Endothelial cell of umbilical vein (primary cell): ENCODE measurements at regions not wholly inside any gene's neighbourhood (a gene's known extent, or its start where the extent isn't known, plus 50 kb on each side); places are given as distances from the start of the nearest gene placed in this dataset.

Experiments
- BruUV-seq: library from RNA; stranded (reverse); fragments of 400-500 nt; replicated peaks from 2 replicates; lab custom pipeline; 2021; lab: Mats Ljungman, UMichigan
- CTCF ChIA-PET: fragments of 300-600, 350-600 bp; sonication (Branson Sonifier 250); formaldehyde crosslinking; loops from one replicate; lab custom pipeline; 2021; ENCODE audit warnings: antibody characterized with exemption, inconsistent platforms; lab: Charles Lee
- POLR2A ChIA-PET: fragments of 300-600, 350-600 bp; sonication (Branson Sonifier 250); formaldehyde crosslinking; loops from one replicate; lab custom pipeline; 2021; ENCODE audit warnings: antibody characterized with exemption, inconsistent platforms; lab: Charles Lee
- DNase-seq: peaks from one replicate; pipeline ENCODE4 v3.0.0-alpha.2; 2011; ENCODE audit warnings: low read depth, low spot score
- FAIRE-seq: peaks from 2 replicates; lab custom pipeline; 2011; peaks lifted over from hg19 to GRCh38; lab: Jason Lieb, UNC
- H2AFZ ChIP-seq: 2 replicates; pipeline ENCODE4 v1.6.0; 2012; ENCODE audit warnings: low read depth, low read length, control low read depth, inconsistent platforms
- H3K27ac ChIP-seq: 2 replicates; pipeline ENCODE4 v1.5.1; 2011; ENCODE audit warnings: low read depth, mild to moderate bottlenecking, control low read depth, low read length, moderate library complexity; ENCODE audit not compliant: insufficient read depth
- H3K27me3 ChIP-seq, 2 experiments: 2 replicates each; pipeline versions ENCODE4 v1.6.0 to v1.6.1; 2011; ENCODE audit warnings: low read length in 2 of 2, mixed read lengths in 1 of 2; ENCODE audit not compliant: control insufficient read depth in 2 of 2, insufficient read depth in 2 of 2
- H3K36me3 ChIP-seq, 2 experiments: 2 replicates in 1 of 2; 3 replicates in 1 of 2; pipeline ENCODE4 v1.5.1; 2011; ENCODE audit warnings: low read length in 2 of 2, mild to moderate bottlenecking in 1 of 2, moderate library complexity in 1 of 2; ENCODE audit not compliant: control insufficient read depth in 2 of 2, insufficient read depth in 2 of 2; ENCODE audit errors: extremely low read depth in 1 of 2
- H3K4me1 ChIP-seq: 3 replicates; pipeline ENCODE4 v1.5.1; 2011; ENCODE audit warnings: mild to moderate bottlenecking, low read length; ENCODE audit not compliant: control insufficient read depth, insufficient read depth; ENCODE audit errors: extremely low read depth
- H3K4me2 ChIP-seq: 2 replicates; pipeline ENCODE4 v1.6.1; 2011; ENCODE audit warnings: low read length, control low read depth, mixed read lengths; ENCODE audit not compliant: insufficient read depth
- H3K4me3 ChIP-seq, 3 experiments: fragments of 200-600 bp in 1 of 3; sonication (generic), shearing (Covaris generic) in 1 of 3; replicated peaks in 1 of 3; 2 replicates each; pipeline ENCODE4 v1.5.1; 2011 to 2016; ENCODE audit warnings: control low read depth in 3 of 3, low read length in 3 of 3, mild to moderate bottlenecking in 2 of 3, inconsistent platforms in 1 of 3, low read depth in 1 of 3, moderate library complexity in 1 of 3; ENCODE audit not compliant: insufficient read depth in 1 of 3
- H3K79me2 ChIP-seq: 2 replicates; pipeline ENCODE4 v1.6.0; 2012; ENCODE audit warnings: low read length, inconsistent platforms; ENCODE audit not compliant: control insufficient read depth, insufficient read depth
- H3K9ac ChIP-seq: replicated peaks from 2 replicates; pipeline ENCODE3; 2011; ENCODE audit warnings: low read length, control low read depth; ENCODE audit not compliant: insufficient read depth; ENCODE audit errors: extremely low read depth
- H3K9me1 ChIP-seq: replicated peaks from 3 replicates; pipeline ENCODE4 v1.6.0; 2011; ENCODE audit warnings: mild to moderate bottlenecking, low read length; ENCODE audit not compliant: control insufficient read depth, insufficient read depth; ENCODE audit errors: extremely low read depth
- H3K9me3 ChIP-seq: replicated peaks from 2 replicates; pipeline ENCODE4 v1.5.1; 2012; ENCODE audit warnings: low read length, inconsistent platforms; ENCODE audit not compliant: control insufficient read depth, insufficient read depth
- H4K20me1 ChIP-seq: replicated peaks from 2 replicates; pipeline ENCODE3; 2011; ENCODE audit warnings: mild to moderate bottlenecking, low read length; ENCODE audit not compliant: control insufficient read depth, insufficient read depth; ENCODE audit errors: extremely low read depth
- EZH2 ChIP-seq: IDR thresholded peaks from 2 replicates; pipeline ENCODE4 v1.6.1; 2012; ENCODE audit warnings: borderline replicate concordance, low read depth, mild to moderate bottlenecking, moderate library complexity, low read length, inconsistent platforms; ENCODE audit not compliant: severe bottlenecking
- FOS ChIP-seq: IDR thresholded peaks from 2 replicates; pipeline ENCODE4 v1.6.1; 2011; ENCODE audit warnings: mild to moderate bottlenecking, low read length, moderate library complexity, borderline replicate concordance; ENCODE audit not compliant: insufficient read depth
- GATA2 ChIP-seq: IDR thresholded peaks from 2 replicates; pipeline ENCODE4 v1.7.0; 2011; ENCODE audit warnings: low read depth, mild to moderate bottlenecking, moderate library complexity, mixed read lengths, low read length; ENCODE audit not compliant: insufficient read length, insufficient read depth
- JUN ChIP-seq: IDR thresholded peaks from 2 replicates; pipeline ENCODE4 v1.6.1; 2011; ENCODE audit warnings: borderline replicate concordance, low read depth; ENCODE audit not compliant: insufficient read length, insufficient read depth
- MYC ChIP-seq: IDR thresholded peaks from one replicate; pipeline ENCODE4 v1.6.1; 2011; ENCODE audit warnings: mild to moderate bottlenecking, low read depth, low read length
- POLR2A ChIP-seq: IDR thresholded peaks from 2 replicates; pipeline ENCODE4 v1.6.1; 2012; ENCODE audit warnings: low read depth, mild to moderate bottlenecking, control low read depth, low read length
- POLR2AphosphoS5 ChIP-seq: IDR thresholded peaks from 2 replicates; pipeline ENCODE4 v1.6.1; 2012; ENCODE audit warnings: low read depth, mild to moderate bottlenecking, control low read depth, low read length, moderate library complexity; ENCODE audit not compliant: insufficient read depth
- dilution Hi-C: fragments of 300-500 bp; cut with MboI; formaldehyde crosslinking; loops from one replicate; pipeline ENCODE4 v1.15.0; 2019; ENCODE audit warnings: low sequenced_read_pairs; ENCODE audit not compliant: extremely low pct_ligation_motif_present
- intact Hi-C: fragments of 100-400 bp; cut with micrococcal nuclease; formaldehyde crosslinking; loops from one replicate; pipeline ENCODE4 v1.10.0; 2022
- TF ChIP-seq, protein P1 (sequence below): IDR thresholded peaks from 2 replicates; pipeline ENCODE4 v1.6.1; 2011; ENCODE audit not compliant: insufficient read depth, insufficient read length
- TF ChIP-seq, protein P2 (sequence below), 2 donors: IDR thresholded peaks; 1 replicate in 1 of 2; 2 replicates in 1 of 2; pipeline ENCODE4 v1.5.1; 2011; ENCODE audit warnings: low read length in 2 of 2, mild to moderate bottlenecking in 2 of 2, moderate library complexity in 2 of 2, control low read depth in 1 of 2, inconsistent platforms in 1 of 2, low read depth in 1 of 2; ENCODE audit not compliant: insufficient read depth in 1 of 2; ENCODE audit errors: extremely low read depth in 1 of 2

GRCh38 chr20:24353135-24353690 lies 116.2 kb upstream of the SYNDIG1 start:
- dilution Hi-C loops, result no loop called here
- BruUV-seq, result no TSS peak
- DNase-seq (no peak), FAIRE-seq (no peak)
- intact Hi-C loops, result loop anchor here (10.0 kb wide), 1 partner anchor 62 kb away; no protein-coding TSS in a partner anchor
- Histone ChIP-seq H3K27me3 (no peaks in the 10 kb centered on the region), H3K9me3 (peaks cover 3% of the 10 kb centered on the region), H3K4me1 (no peaks in the 10 kb centered on the region), H3K9ac (no peak overlapping the region), H3K9me1 (no peaks in the 10 kb centered on the region), H3K4me2 (no peak overlapping the region), H3K27ac (no peak overlapping the region), H3K4me3 (no peak overlapping the region), H3K79me2 (no peaks in the 10 kb centered on the region), H2AFZ (no peak overlapping the region), H3K36me3 (no peaks in the 10 kb centered on the region), H4K20me1 (no peaks in the 10 kb centered on the region)
- ChIA-PET CTCF (no interaction called here), POLR2A (no interaction called here)
- TF ChIP-seq EZH2 (no peak), GATA2 (no peak), FOS (no peak), POLR2AphosphoS5 (no peak), JUN (no peak), POLR2A (no peak)
- TF ChIP-seq, protein P1, sequence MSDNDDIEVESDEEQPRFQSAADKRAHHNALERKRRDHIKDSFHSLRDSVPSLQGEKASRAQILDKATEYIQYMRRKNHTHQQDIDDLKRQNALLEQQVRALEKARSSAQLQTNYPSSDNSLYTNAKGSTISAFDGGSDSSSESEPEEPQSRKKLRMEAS, result no peak

DNA sequence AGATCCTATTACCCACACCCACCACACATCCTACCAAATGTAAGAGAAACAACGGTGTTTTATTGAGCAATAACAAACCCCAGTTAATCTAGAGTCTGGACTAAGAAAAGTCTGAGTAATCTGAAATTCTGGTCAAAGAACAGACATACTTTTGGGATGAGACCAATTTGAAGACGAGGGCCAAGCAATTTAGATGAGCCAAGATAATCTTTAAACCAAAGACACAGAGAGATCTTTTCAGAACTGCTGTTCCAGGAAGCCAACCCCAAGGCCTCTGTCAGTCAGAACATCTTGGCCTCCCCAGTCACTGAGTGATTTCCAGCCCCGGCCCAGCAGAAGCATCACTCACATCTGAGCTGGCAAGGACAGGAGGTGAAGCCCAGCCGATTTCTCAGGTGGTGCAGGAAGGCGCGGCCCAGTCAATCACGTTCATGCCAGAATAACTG lies 118.5 kb upstream of the SYNDIG1 start:
- Histone ChIP-seq H3K4me3 (no peak overlapping the region), H3K9ac (no peak overlapping the region), H3K4me1 (no peaks in the 10 kb centered on the region), H3K4me2 (no peak overlapping the region), H3K9me3 (no peaks in the 10 kb centered on the region), H3K27me3 (no peaks in the 10 kb centered on the region), H2AFZ (no peak overlapping the region), H3K36me3 (no peaks in the 10 kb centered on the region), H3K27ac (no peak overlapping the region), H3K79me2 (no peaks in the 10 kb centered on the region), H3K9me1 (no peaks in the 10 kb centered on the region), H4K20me1 (no peaks in the 10 kb centered on the region)
- FAIRE-seq (no peak), DNase-seq (no peak)
- intact Hi-C loops (loop anchor here (10.0 kb wide), 1 partner anchor 64 kb away; no protein-coding TSS in a partner anchor), dilution Hi-C loops (no loop called here)
- ChIA-PET CTCF (no interaction called here), POLR2A (no interaction called here)
- BruUV-seq, result no TSS peak
- TF ChIP-seq MYC (no peak), GATA2 (no peak), POLR2A (no peak), FOS (no peak), JUN (no peak), POLR2AphosphoS5 (no peak), EZH2 (no peak)
- TF ChIP-seq, protein P1, result no peak
- TF ChIP-seq, protein P2, sequence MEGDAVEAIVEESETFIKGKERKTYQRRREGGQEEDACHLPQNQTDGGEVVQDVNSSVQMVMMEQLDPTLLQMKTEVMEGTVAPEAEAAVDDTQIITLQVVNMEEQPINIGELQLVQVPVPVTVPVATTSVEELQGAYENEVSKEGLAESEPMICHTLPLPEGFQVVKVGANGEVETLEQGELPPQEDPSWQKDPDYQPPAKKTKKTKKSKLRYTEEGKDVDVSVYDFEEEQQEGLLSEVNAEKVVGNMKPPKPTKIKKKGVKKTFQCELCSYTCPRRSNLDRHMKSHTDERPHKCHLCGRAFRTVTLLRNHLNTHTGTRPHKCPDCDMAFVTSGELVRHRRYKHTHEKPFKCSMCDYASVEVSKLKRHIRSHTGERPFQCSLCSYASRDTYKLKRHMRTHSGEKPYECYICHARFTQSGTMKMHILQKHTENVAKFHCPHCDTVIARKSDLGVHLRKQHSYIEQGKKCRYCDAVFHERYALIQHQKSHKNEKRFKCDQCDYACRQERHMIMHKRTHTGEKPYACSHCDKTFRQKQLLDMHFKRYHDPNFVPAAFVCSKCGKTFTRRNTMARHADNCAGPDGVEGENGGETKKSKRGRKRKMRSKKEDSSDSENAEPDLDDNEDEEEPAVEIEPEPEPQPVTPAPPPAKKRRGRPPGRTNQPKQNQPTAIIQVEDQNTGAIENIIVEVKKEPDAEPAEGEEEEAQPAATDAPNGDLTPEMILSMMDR (IDR thresholded peaks at IDR 0.05; ENCODE audit: extremely low read depth in 1 of 2, insufficient read depth in 1 of 2, low read depth in 1 of 2, low read length in 2 of 2), result no peak
